Ovary (tissue), 3 donors: ENCODE measurements at regions not wholly inside any gene's neighbourhood (a gene's known extent, or its start where the extent isn't known, plus 50 kb on each side); places are given as distances from the start of the nearest gene placed in this dataset.
"Not testable (repeated sequence)": the region's sequence is repeated elsewhere in the genome, so short reads cannot be mapped to it uniquely, and the experiment has no call there.

ENCODE experiments used
- EP300 ChIP-seq: sonication (generic); formaldehyde crosslinking; IDR thresholded peaks from one replicate; pipeline ENCODE4 v1.6.1; 2017; ENCODE audit warnings: antibody characterized with exemption
- POLR2A ChIP-seq: fragments of 450-650 bp; IDR thresholded peaks from one replicate; pipeline ENCODE4 v1.6.1; 2017; ENCODE audit warnings: antibody characterized with exemption, mild to moderate bottlenecking, moderate library complexity
- TF ChIP-seq, protein P1 (sequence below), 3 donors: fragments of 450-650 bp in 2 of 3; fragments of 200-600 bp in 1 of 3; IDR thresholded peaks; one replicate each; pipeline versions ENCODE4 v1.5.1 to v1.8.0; 2016 to 2022; ENCODE audit warnings: antibody characterized with exemption in 3 of 3, mild to moderate bottlenecking in 1 of 3
- donor health status: DM: no; HTN: no; CAD: no.

DNA sequence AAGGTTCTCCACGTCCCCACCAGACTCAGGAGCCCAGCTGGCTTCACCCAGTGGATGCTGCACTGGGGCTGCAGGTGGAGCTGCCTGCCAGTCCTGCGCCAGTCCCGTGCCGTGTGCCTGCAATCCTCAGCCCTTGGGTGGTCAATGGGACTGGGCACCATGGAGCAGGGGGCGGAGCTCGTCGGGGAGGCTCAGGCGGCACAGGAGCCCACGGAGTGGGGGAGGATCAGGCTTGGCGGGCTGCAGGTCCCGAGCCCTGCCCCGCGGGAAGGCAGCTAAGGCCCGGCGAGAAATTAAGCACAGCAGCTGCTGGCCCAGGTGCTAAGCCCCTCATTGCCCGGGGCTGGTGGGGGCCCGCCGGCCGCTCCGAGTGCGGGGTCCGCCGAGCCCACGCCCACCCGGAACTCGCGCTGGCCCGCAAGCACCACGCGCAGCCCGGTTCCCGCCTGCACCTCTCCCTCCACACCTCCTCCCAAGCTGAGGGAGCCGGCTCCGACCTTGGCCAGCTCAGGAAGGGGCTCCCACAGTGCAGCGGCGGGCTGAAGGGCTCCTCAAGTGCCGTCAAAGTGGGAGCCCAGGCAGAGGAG, 87.6 kb downstream of the DNAJB9 start:
- not testable (repeated sequence) for TF ChIP-seq POLR2A, EP300
- TF ChIP-seq, protein P1, sequence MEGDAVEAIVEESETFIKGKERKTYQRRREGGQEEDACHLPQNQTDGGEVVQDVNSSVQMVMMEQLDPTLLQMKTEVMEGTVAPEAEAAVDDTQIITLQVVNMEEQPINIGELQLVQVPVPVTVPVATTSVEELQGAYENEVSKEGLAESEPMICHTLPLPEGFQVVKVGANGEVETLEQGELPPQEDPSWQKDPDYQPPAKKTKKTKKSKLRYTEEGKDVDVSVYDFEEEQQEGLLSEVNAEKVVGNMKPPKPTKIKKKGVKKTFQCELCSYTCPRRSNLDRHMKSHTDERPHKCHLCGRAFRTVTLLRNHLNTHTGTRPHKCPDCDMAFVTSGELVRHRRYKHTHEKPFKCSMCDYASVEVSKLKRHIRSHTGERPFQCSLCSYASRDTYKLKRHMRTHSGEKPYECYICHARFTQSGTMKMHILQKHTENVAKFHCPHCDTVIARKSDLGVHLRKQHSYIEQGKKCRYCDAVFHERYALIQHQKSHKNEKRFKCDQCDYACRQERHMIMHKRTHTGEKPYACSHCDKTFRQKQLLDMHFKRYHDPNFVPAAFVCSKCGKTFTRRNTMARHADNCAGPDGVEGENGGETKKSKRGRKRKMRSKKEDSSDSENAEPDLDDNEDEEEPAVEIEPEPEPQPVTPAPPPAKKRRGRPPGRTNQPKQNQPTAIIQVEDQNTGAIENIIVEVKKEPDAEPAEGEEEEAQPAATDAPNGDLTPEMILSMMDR (IDR thresholded peaks at IDR 0.05) = not testable (repeated sequence)
